ENCODE measurements at regions not wholly inside any gene's neighbourhood (a gene's known extent, or its start where the extent isn't known, plus 50 kb on each side); places are given as distances from the start of the nearest gene placed in this dataset.

DNA sequence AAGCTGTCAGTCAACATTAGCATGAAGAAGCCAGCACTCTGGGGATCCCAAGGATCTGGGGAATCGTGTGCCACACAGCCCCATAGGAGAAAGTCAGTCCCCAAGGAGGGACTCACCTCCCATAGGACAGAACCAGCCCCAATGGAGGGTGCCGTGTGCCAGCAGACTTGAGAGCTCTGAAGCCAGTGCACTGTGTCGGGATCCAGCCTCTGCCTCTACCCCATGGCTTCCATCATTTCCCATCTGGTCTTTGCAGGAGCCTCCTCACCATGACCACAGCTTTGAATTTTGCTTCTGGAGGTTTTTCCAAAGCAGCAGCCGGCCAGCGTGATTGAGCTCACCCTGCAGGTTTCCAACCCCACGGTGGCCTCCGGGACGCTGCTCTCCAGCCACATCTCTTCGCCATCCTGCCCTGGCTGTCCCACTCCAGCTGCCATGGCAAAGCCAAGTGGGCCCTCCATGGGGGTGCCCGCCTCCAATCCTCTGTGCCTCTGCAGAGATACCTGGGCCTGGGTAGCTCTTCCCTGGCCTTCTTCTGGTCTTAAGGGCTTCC, 171.8 kb upstream of the SHH start:
- DNase-seq (no peak), ATAC-seq (no peak)
- H3K36me3 Mint-ChIP-seq: no peaks in the 10 kb centered on the region
- no peaks in the 10 kb centered on the region for H3K4me1 Mint-ChIP-seq
- H3K27me3 ChIP-seq (ENCODE audit: control insufficient read depth, insufficient read depth, low read length): no peaks in the 10 kb centered on the region
- H3K4me1 ChIP-seq (ENCODE audit: control insufficient read depth, insufficient read depth, low read length): no peaks in the 10 kb centered on the region
- no peak overlapping the region for H3K27ac ChIP-seq (ENCODE audit: low read length)
- 81% methylated on average over 10 of the region's 10 CpGs for WGBS (ENCODE audit: insufficient coverage)
- no peak overlapping the region for H3K4me3 ChIP-seq (ENCODE audit: low read length)
- intact Hi-C loops (cut with micrococcal nuclease): no loop called here
- TF ChIP-seq, protein P1, sequence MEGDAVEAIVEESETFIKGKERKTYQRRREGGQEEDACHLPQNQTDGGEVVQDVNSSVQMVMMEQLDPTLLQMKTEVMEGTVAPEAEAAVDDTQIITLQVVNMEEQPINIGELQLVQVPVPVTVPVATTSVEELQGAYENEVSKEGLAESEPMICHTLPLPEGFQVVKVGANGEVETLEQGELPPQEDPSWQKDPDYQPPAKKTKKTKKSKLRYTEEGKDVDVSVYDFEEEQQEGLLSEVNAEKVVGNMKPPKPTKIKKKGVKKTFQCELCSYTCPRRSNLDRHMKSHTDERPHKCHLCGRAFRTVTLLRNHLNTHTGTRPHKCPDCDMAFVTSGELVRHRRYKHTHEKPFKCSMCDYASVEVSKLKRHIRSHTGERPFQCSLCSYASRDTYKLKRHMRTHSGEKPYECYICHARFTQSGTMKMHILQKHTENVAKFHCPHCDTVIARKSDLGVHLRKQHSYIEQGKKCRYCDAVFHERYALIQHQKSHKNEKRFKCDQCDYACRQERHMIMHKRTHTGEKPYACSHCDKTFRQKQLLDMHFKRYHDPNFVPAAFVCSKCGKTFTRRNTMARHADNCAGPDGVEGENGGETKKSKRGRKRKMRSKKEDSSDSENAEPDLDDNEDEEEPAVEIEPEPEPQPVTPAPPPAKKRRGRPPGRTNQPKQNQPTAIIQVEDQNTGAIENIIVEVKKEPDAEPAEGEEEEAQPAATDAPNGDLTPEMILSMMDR (IDR thresholded peaks at IDR 0.05): no peak
- no peak overlapping the region for H3K4me3 Mint-ChIP-seq
- no peaks in the 10 kb centered on the region for H3K9me3 ChIP-seq (ENCODE audit: control insufficient read depth, insufficient read depth, low read length)
- no peaks in the 10 kb centered on the region for H3K36me3 ChIP-seq (ENCODE audit: control insufficient read depth, insufficient read depth, low read length)
- H3K9me3 Mint-ChIP-seq: peaks cover 0 to 7% of the 10 kb centered on the region in 2 donors
- peaks cover 0 to 14% of the 10 kb centered on the region in 2 donors for H3K27me3 Mint-ChIP-seq (ENCODE audit: low read depth in 2 of 2)
- no peak overlapping the region for H3K27ac Mint-ChIP-seq

GRCh38 chr7:155983176-155983815, 171.0 kb upstream of the SHH start:
- no peaks in the 10 kb centered on the region for H3K9me3 ChIP-seq (ENCODE audit: control insufficient read depth, insufficient read depth, low read length)
- peaks cover 0 to 14% of the 10 kb centered on the region in 2 donors for H3K27me3 Mint-ChIP-seq (ENCODE audit: low read depth in 2 of 2)
- H3K4me3 Mint-ChIP-seq: no peak overlapping the region
- H3K4me1 Mint-ChIP-seq: no peaks in the 10 kb centered on the region
- H3K27ac Mint-ChIP-seq: no peak overlapping the region
- H3K9me3 Mint-ChIP-seq: peaks cover 0 to 7% of the 10 kb centered on the region in 2 donors
- H3K27me3 ChIP-seq (ENCODE audit: control insufficient read depth, insufficient read depth, low read length): no peaks in the 10 kb centered on the region
- no peak overlapping the region for H3K4me3 ChIP-seq (ENCODE audit: low read length)
- H3K4me1 ChIP-seq (ENCODE audit: control insufficient read depth, insufficient read depth, low read length): no peaks in the 10 kb centered on the region
- no peaks in the 10 kb centered on the region for H3K36me3 ChIP-seq (ENCODE audit: control insufficient read depth, insufficient read depth, low read length)
- ATAC-seq (no peak), DNase-seq (no peak)
- TF ChIP-seq, protein P1 (IDR thresholded peaks at IDR 0.05): no peak
- intact Hi-C loops (cut with micrococcal nuclease): no loop called here
- WGBS (ENCODE audit: insufficient coverage): 79% methylated on average over 14 of the region's 14 CpGs
- H3K36me3 Mint-ChIP-seq: no peaks in the 10 kb centered on the region
- no peak overlapping the region for H3K27ac ChIP-seq (ENCODE audit: low read length)

DNA sequence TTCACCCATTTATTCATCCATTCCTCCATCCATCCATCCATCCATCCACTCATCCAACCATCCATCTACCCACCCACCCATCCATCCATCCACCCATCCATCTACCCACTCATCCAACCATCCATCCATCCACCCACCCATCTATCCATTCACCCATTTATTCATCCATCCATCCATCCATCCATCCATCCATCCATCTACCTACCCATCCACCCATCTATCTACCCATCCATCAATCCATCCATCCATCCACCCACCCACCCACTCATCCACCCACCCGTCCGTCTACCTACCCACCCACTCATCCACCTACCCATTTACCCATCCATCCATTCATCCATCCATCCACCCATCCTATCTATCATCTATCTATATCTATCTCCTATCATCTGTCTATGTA, 169.4 kb upstream of the SHH start:
- Mint-ChIP-seq H3K36me3 (no peaks in the 10 kb centered on the region), H3K9me3 (peaks cover 0 to 7% of the 10 kb centered on the region in 2 donors), H3K4me3 (no peak overlapping the region), H3K4me1 (no peaks in the 10 kb centered on the region), H3K27me3 (ENCODE audit: low read depth in 2 of 2) (peaks cover 0 to 10% of the 10 kb centered on the region in 2 donors), H3K27ac (no peak overlapping the region)
- H3K27ac ChIP-seq (ENCODE audit: low read length): no peak overlapping the region
- WGBS (ENCODE audit: insufficient coverage): 62% methylated on average over 2 of the region's 2 CpGs
- intact Hi-C loops (cut with micrococcal nuclease): no loop called here
- TF ChIP-seq, protein P1 (IDR thresholded peaks at IDR 0.05): no peak
- no peak overlapping the region for H3K4me3 ChIP-seq (ENCODE audit: low read length)
- no peaks in the 10 kb centered on the region for H3K4me1 ChIP-seq (ENCODE audit: control insufficient read depth, insufficient read depth, low read length)
- H3K27me3 ChIP-seq (ENCODE audit: control insufficient read depth, insufficient read depth, low read length): no peaks in the 10 kb centered on the region
- no peak for DNase-seq
- no peak for ATAC-seq
- no peaks in the 10 kb centered on the region for H3K36me3 ChIP-seq (ENCODE audit: control insufficient read depth, insufficient read depth, low read length)
- no peaks in the 10 kb centered on the region for H3K9me3 ChIP-seq (ENCODE audit: control insufficient read depth, insufficient read depth, low read length)

GRCh38 chr7:155980841-155981240, 168.6 kb upstream of the SHH start:
- Mint-ChIP-seq H3K4me1 (no peaks in the 10 kb centered on the region), H3K9me3 (peaks cover 0 to 7% of the 10 kb centered on the region in 2 donors), H3K27ac (no peak overlapping the region), H3K4me3 (no peak overlapping the region), H3K27me3 (ENCODE audit: low read depth in 2 of 2) (peaks cover 0 to 6% of the 10 kb centered on the region in 2 donors), H3K36me3 (no peaks in the 10 kb centered on the region)
- Histone ChIP-seq H3K4me1 (ENCODE audit: control insufficient read depth, insufficient read depth, low read length) (no peaks in the 10 kb centered on the region), H3K36me3 (ENCODE audit: control insufficient read depth, insufficient read depth, low read length) (no peaks in the 10 kb centered on the region), H3K27me3 (ENCODE audit: control insufficient read depth, insufficient read depth, low read length) (no peaks in the 10 kb centered on the region), H3K9me3 (ENCODE audit: control insufficient read depth, insufficient read depth, low read length) (no peaks in the 10 kb centered on the region), H3K27ac (ENCODE audit: low read length) (no peak overlapping the region), H3K4me3 (ENCODE audit: low read length) (no peak overlapping the region)
- 83% methylated on average over 10 of the region's 10 CpGs for WGBS (ENCODE audit: insufficient coverage)
- TF ChIP-seq, protein P1 (IDR thresholded peaks at IDR 0.05): no peak
- intact Hi-C loops (cut with micrococcal nuclease): no loop called here
- ATAC-seq (no peak), DNase-seq (no peak)

Measured in natural killer cell (primary cell).